Stimulated activated naive B cell treated with anti-CD40 and anti-IgM and Interleukin-4, amounts not matched to agents 10 μg/mL and 1 μg/mL and 100 μg/mL, for 72 hours (primary cell): ENCODE measurements at regions not wholly inside any gene's neighbourhood (a gene's known extent, or its start where the extent isn't known, plus 50 kb on each side); places are given as distances from the start of the nearest gene placed in this dataset.
A peak's percentile ranks its signal among the peaks of the same experiment; 100 is the strongest.
"Not testable (repeated sequence)": the region's sequence is repeated elsewhere in the genome, so short reads cannot be mapped to it uniquely, and the experiment has no call there.

Experiments
- ATAC-seq, 2 donors: fragments of 150-1000 bp; cut with Tn5 transposase; replicated peaks; 2 replicates each; pipeline ENCODE4 v1.10.0; 2021; ENCODE audit warnings: moderate library complexity in 1 of 2
- DNase-seq: peaks from one replicate; pipeline ENCODE4 v3.0.0; 2021
- H3K27ac Mint-ChIP-seq: one replicate; pipeline ENCODE4 v1.8.0; 2022; ENCODE audit warnings: mild to moderate bottlenecking, mixed read lengths
- H3K27me3 Mint-ChIP-seq, 2 donors: one replicate each; pipeline ENCODE4 v1.8.0; 2022; ENCODE audit warnings: mixed read lengths in 2 of 2
- H3K36me3 Mint-ChIP-seq, 2 donors: one replicate each; pipeline ENCODE4 v1.8.0; 2022; ENCODE audit warnings: mixed read lengths in 2 of 2, mild to moderate bottlenecking in 1 of 2
- H3K4me1 Mint-ChIP-seq, 2 donors: one replicate each; pipeline ENCODE4 v1.8.0; 2022; ENCODE audit warnings: mixed read lengths in 2 of 2, mild to moderate bottlenecking in 1 of 2
- H3K4me3 Mint-ChIP-seq, 2 donors: one replicate each; pipeline ENCODE4 v1.8.0; 2022; ENCODE audit warnings: mild to moderate bottlenecking in 2 of 2, mixed read lengths in 2 of 2, moderate library complexity in 1 of 2
- H3K9me3 Mint-ChIP-seq, 2 donors: one replicate each; pipeline ENCODE4 v1.8.0; 2022; ENCODE audit warnings: mixed read lengths in 2 of 2, mild to moderate bottlenecking in 1 of 2

- not testable (repeated sequence) for H3K4me3 Mint-ChIP-seq, H3K27ac Mint-ChIP-seq, H3K9me3 Mint-ChIP-seq, H3K36me3 Mint-ChIP-seq, H3K4me1 Mint-ChIP-seq, ATAC-seq, H3K27me3 Mint-ChIP-seq, DNase-seq
Measured at GRCh38 chr5:177892357-177892665, 103.7 kb downstream of the PROP1 start.

GRCh38 chr5:177891547-177892356, 104.3 kb downstream of the PROP1 start:
- DNase-seq, H3K27ac Mint-ChIP-seq, H3K9me3 Mint-ChIP-seq, H3K27me3 Mint-ChIP-seq, H3K4me3 Mint-ChIP-seq, H3K4me1 Mint-ChIP-seq, H3K36me3 Mint-ChIP-seq: not testable (repeated sequence)
- peak; percentile 96 to 97 for ATAC-seq

- not testable (repeated sequence) for H3K27ac Mint-ChIP-seq, ATAC-seq, H3K4me1 Mint-ChIP-seq, H3K4me3 Mint-ChIP-seq, DNase-seq, H3K27me3 Mint-ChIP-seq, H3K9me3 Mint-ChIP-seq, H3K36me3 Mint-ChIP-seq
Measured at GRCh38 chr5:177883295-177883694, 100.6 kb upstream of the FAM153A start.

- peak; percentile 22 to 35 for ATAC-seq
- H3K4me1 Mint-ChIP-seq = not testable (repeated sequence)
Measured at GRCh38 chr5:177875900-177876238, 93.2 kb upstream of the FAM153A start.

GRCh38 chr5:177875013-177875899, 92.6 kb upstream of the FAM153A start:
- ATAC-seq (peak; percentile 87 to 91), DNase-seq (peak; percentile 18)
- H3K4me1 Mint-ChIP-seq, H3K9me3 Mint-ChIP-seq, H3K27me3 Mint-ChIP-seq, H3K36me3 Mint-ChIP-seq: not testable (repeated sequence)
- Mint-ChIP-seq H3K27ac (peak overlapping the region; percentile 84), H3K4me3 (peak overlapping the region in 1 of 2 donors; percentile 88)

More at GRCh38 chr5:177875900-177876238, 93.2 kb upstream of the FAM153A start:
- DNase-seq, H3K9me3 Mint-ChIP-seq, H3K36me3 Mint-ChIP-seq, H3K27me3 Mint-ChIP-seq: not testable (repeated sequence)
- Mint-ChIP-seq H3K4me3 (peak overlapping the region; percentile 86 to 88), H3K27ac (peak overlapping the region; percentile 84)

- not testable (repeated sequence) for ATAC-seq, H3K27ac Mint-ChIP-seq, H3K9me3 Mint-ChIP-seq, DNase-seq, H3K4me1 Mint-ChIP-seq, H3K4me3 Mint-ChIP-seq, H3K36me3 Mint-ChIP-seq, H3K27me3 Mint-ChIP-seq
Measured at GRCh38 chr5:177863822-177864446, 81.2 kb upstream of the FAM153A start.

- not testable (repeated sequence) for H3K4me3 Mint-ChIP-seq, ATAC-seq, H3K36me3 Mint-ChIP-seq, H3K27ac Mint-ChIP-seq, H3K9me3 Mint-ChIP-seq, H3K4me1 Mint-ChIP-seq, H3K27me3 Mint-ChIP-seq, DNase-seq
Measured at GRCh38 chr5:177857642-177858200, 75.0 kb upstream of the FAM153A start.

GRCh38 chr5:177856474-177856873, 73.8 kb upstream of the FAM153A start:
- not testable (repeated sequence) for H3K36me3 Mint-ChIP-seq, H3K9me3 Mint-ChIP-seq, H3K27me3 Mint-ChIP-seq, H3K4me3 Mint-ChIP-seq, H3K27ac Mint-ChIP-seq, H3K4me1 Mint-ChIP-seq, ATAC-seq, DNase-seq

GRCh38 chr5:177847914-177848313, 65.2 kb upstream of the FAM153A start:
- ATAC-seq, H3K4me3 Mint-ChIP-seq, DNase-seq, H3K27me3 Mint-ChIP-seq, H3K9me3 Mint-ChIP-seq, H3K4me1 Mint-ChIP-seq, H3K27ac Mint-ChIP-seq, H3K36me3 Mint-ChIP-seq: not testable (repeated sequence)

GRCh38 chr5:177846598-177846997, 63.9 kb upstream of the FAM153A start:
- H3K4me3 Mint-ChIP-seq, H3K4me1 Mint-ChIP-seq, H3K36me3 Mint-ChIP-seq, H3K27me3 Mint-ChIP-seq, H3K27ac Mint-ChIP-seq, DNase-seq, ATAC-seq, H3K9me3 Mint-ChIP-seq: not testable (repeated sequence)

GRCh38 chr5:177845906-177846305, 63.2 kb upstream of the FAM153A start:
- H3K4me1 Mint-ChIP-seq, ATAC-seq, H3K27me3 Mint-ChIP-seq, H3K36me3 Mint-ChIP-seq, H3K27ac Mint-ChIP-seq, H3K9me3 Mint-ChIP-seq, DNase-seq, H3K4me3 Mint-ChIP-seq: not testable (repeated sequence)

- Mint-ChIP-seq H3K4me1 (peaks cover 13 to 15% of the 10 kb centered on the region in 2 donors), H3K4me3 (peak overlapping the region; percentile 63 to 79), H3K27ac (peak overlapping the region; percentile 90)
- H3K9me3 Mint-ChIP-seq, DNase-seq, H3K36me3 Mint-ChIP-seq, H3K27me3 Mint-ChIP-seq: not testable (repeated sequence)
- ATAC-seq = peak; percentile 72 to 77
Measured at GRCh38 chr5:177836191-177836590, 53.5 kb upstream of the FAM153A start.
